Epithelial cell of proximal tubule (primary cell): ENCODE measurements at regions not wholly inside any gene's neighbourhood (a gene's known extent, or its start where the extent isn't known, plus 50 kb on each side); places are given as distances from the start of the nearest gene placed in this dataset.

Source experiments
- DNase-seq: peaks from one replicate; pipeline ENCODE4 v3.0.0-alpha.2; 2011; ENCODE audit warnings: low read depth
- H3K4me3 ChIP-seq: 2 replicates; pipeline ENCODE4 v1.5.1; 2011; ENCODE audit warnings: low read depth, mild to moderate bottlenecking, low read length
- CTCF ChIP-seq: conservative IDR thresholded peaks from 2 replicates; pipeline ENCODE4 v1.5.1; 2012; ENCODE audit warnings: low read depth, mild to moderate bottlenecking, low read length

DNA sequence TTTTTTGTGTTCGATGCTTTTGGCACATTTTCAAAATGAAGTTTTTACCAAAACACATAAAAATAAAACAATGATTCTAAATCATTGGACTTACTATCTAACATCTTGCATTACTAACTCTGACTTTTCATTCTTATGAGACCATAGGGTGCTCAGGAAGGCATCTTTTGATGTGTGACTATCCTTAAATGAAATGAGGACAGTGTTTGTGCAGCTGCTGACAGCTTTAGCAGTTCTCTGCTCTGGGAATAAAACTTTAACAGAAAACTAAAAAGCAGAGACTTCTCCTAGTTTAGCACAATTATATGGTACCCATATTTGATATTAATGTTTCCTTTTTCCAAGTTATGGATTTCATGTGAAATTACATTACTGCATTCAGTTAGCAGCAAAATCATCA is 471.6 kb downstream of the ARL4A start:
- H3K4me3 ChIP-seq = no peak overlapping the region
- no peak for DNase-seq
- no peak for TF ChIP-seq CTCF

DNA sequence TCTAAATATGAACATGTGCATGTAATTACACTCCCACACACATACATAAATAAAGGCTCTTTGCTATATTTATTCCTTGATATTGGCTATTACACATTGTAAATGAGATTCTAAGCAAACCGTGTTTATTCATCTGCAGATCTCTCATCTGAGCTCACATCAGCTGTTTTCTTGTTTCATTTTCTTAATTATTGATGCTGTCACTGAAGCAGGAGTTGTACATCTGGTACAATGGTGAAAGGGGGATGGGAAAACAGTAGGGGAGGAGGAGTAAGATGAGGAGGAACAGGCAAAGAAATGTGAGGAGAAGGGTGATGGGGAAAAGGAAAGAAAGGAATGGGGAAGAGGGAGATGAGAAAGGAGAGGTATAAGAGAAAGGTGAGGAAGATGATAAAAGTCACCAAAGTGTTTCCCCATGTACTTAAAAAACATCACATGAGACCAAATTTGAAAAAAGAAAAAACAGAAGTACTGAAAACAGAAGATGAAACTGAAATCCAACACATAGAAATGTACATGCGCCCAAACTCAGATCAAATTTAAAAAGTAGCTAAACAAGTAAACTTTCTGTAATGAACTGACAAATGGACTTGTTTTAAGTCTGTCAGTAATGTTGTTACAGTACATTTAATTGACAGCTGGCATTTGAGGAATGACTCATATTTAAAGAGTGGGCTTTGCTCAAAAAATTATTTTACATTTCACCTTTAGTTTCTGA is 472.2 kb downstream of the ARL4A start:
- no peak for DNase-seq
- TF ChIP-seq CTCF = no peak
- no peak overlapping the region for H3K4me3 ChIP-seq

- no peak for DNase-seq
- H3K4me3 ChIP-seq = no peak overlapping the region
- TF ChIP-seq CTCF = no peak
These were observed 473.7 kb downstream of the ARL4A start for GRCh38 chr7:13161125-13161524.

GRCh38 chr7:13165854-13166253 is 478.4 kb downstream of the ARL4A start:
- no peak for DNase-seq
- TF ChIP-seq CTCF = no peak
- no peak overlapping the region for H3K4me3 ChIP-seq

DNA sequence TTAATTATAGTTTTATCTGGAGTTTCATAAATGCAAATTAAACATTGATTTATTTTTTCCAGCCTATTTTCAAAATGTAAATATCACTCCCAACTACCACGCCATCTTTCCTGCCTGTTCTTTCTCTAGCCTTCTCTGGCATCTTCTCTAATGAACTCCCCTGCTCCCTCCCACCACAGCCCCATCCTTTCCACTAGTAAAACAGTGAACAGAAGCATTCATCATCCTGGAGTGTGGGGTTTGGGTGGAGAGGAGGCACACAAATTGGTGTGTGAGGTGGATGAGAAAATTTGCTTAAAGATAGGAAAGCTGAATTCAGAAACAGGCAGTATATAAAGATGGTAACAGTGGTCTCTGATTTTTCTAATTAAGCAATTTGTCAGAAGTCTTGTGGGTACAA is 479.4 kb downstream of the ARL4A start:
- DNase-seq = no peak
- no peak for TF ChIP-seq CTCF
- H3K4me3 ChIP-seq = no peak overlapping the region

- no peak for TF ChIP-seq CTCF
- no peak for DNase-seq
- no peak overlapping the region for H3K4me3 ChIP-seq
These were observed 481.9 kb downstream of the ARL4A start for GRCh38 chr7:13169356-13169755.

DNA sequence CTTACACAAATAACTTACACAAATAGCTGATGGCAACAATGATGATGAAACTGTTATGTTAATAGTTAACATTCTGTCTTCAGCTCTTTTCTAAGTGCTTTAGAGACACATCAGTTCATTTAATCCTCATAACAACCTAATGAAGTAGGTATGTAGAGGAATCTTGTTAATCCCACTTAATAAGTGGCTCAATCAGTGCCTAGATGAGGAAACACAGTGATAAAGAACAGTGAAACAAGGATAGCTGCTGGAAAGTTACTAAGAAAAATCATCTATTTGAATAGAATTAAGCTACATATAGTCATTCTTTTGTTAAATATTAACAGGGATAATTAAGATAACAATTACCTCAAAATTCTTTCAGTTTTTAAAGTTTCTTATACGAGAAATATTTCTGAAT is 487.6 kb downstream of the ARL4A start:
- DNase-seq = no peak
- TF ChIP-seq CTCF = no peak
- H3K4me3 ChIP-seq = no peak overlapping the region
